ENCODE measurements at regions not wholly inside any gene's neighbourhood (a gene's known extent, or its start where the extent isn't known, plus 50 kb on each side); places are given as distances from the start of the nearest gene placed in this dataset.

GRCh38 chr7:17661982-17662585 is 278.2 kb downstream of the SNX13 start:
- DNase-seq (ENCODE audit: low spot score): no peak
- intact Hi-C loops (cut with DNase I): no loop called here

- intact Hi-C loops (cut with DNase I): no loop called here
- DNase-seq (ENCODE audit: low spot score): no peak
Observed at GRCh38 chr7:17663061-17663675, 277.1 kb downstream of the SNX13 start.

- DNase-seq (ENCODE audit: low spot score): peak; percentile 76
- intact Hi-C loops (cut with DNase I): no loop called here
Observed at GRCh38 chr7:17665029-17665428, 275.3 kb downstream of the SNX13 start.

GRCh38 chr7:17668122-17668521 is 272.2 kb downstream of the SNX13 start:
- intact Hi-C loops (cut with DNase I): no loop called here
- DNase-seq (ENCODE audit: low spot score): no peak

GRCh38 chr7:17669204-17669603 is 271.1 kb downstream of the SNX13 start:
- intact Hi-C loops (cut with DNase I): no loop called here
- DNase-seq (ENCODE audit: low spot score): no peak

- no peak for DNase-seq (ENCODE audit: low spot score)
- intact Hi-C loops (cut with DNase I): no loop called here
Observed at GRCh38 chr7:17671956-17672355, 268.3 kb downstream of the SNX13 start.

GRCh38 chr7:17672783-17673182 is 267.5 kb downstream of the SNX13 start:
- intact Hi-C loops (cut with DNase I): no loop called here
- no peak for DNase-seq (ENCODE audit: low spot score)

GRCh38 chr7:17674166-17674942 is 265.9 kb downstream of the SNX13 start:
- intact Hi-C loops (cut with DNase I): no loop called here
- no peak for DNase-seq (ENCODE audit: low spot score)

- intact Hi-C loops (cut with DNase I): no loop called here
- DNase-seq (ENCODE audit: low spot score): no peak
Observed at GRCh38 chr7:17674943-17675608, 265.2 kb downstream of the SNX13 start.

GRCh38 chr7:17677408-17677807 is 262.9 kb downstream of the SNX13 start:
- intact Hi-C loops (cut with DNase I): no loop called here
- DNase-seq (ENCODE audit: low spot score): no peak

- intact Hi-C loops (cut with DNase I): no loop called here
- no peak for DNase-seq (ENCODE audit: low spot score)
Observed at GRCh38 chr7:17678896-17679295, 261.4 kb downstream of the SNX13 start.

- no peak for DNase-seq (ENCODE audit: low spot score)
- intact Hi-C loops (cut with DNase I): no loop called here
Observed at GRCh38 chr7:17679458-17679857, 260.8 kb downstream of the SNX13 start.

GRCh38 chr7:17680026-17680425 is 260.3 kb downstream of the SNX13 start:
- intact Hi-C loops (cut with DNase I): loop anchor here in 1 of 2 donors (10.0 kb wide), 1 partner anchor 675 kb away; no protein-coding TSS in a partner anchor
- peak; percentile 87 for DNase-seq (ENCODE audit: low spot score)

GRCh38 chr7:17680943-17681351 is 259.3 kb downstream of the SNX13 start:
- no peak for DNase-seq (ENCODE audit: low spot score)

GRCh38 chr7:17681965-17682364 is 258.3 kb downstream of the SNX13 start:
- intact Hi-C loops (cut with DNase I): loop anchor here in 1 of 2 donors (10.0 kb wide), 1 partner anchor 673 kb away; no protein-coding TSS in a partner anchor
- DNase-seq (ENCODE audit: low spot score): no peak

More at GRCh38 chr7:17680943-17681351, 259.3 kb downstream of the SNX13 start:
- intact Hi-C loops (cut with DNase I): loop anchor here in 1 of 2 donors (10.0 kb wide), 1 partner anchor 674 kb away; no protein-coding TSS in a partner anchor

- DNase-seq (ENCODE audit: low spot score): no peak
- intact Hi-C loops (cut with DNase I): loop anchor here in 1 of 2 donors (10.0 kb wide), 1 partner anchor 672 kb away; no protein-coding TSS in a partner anchor
Observed at GRCh38 chr7:17682586-17682985, 257.7 kb downstream of the SNX13 start.

GRCh38 chr7:17685141-17685540 is 255.2 kb downstream of the SNX13 start:
- DNase-seq (ENCODE audit: low spot score): no peak
- intact Hi-C loops (cut with DNase I): loop anchor here in 1 of 2 donors (10.0 kb wide), 1 partner anchor 670 kb away; no protein-coding TSS in a partner anchor

- intact Hi-C loops (cut with DNase I): loop anchor here in 1 of 2 donors (10.0 kb wide), 1 partner anchor 667 kb away; no protein-coding TSS in a partner anchor
- DNase-seq (ENCODE audit: low spot score): no peak
Observed at GRCh38 chr7:17687361-17687760, 252.9 kb downstream of the SNX13 start.

GRCh38 chr7:17689361-17689902 is 250.9 kb downstream of the SNX13 start:
- intact Hi-C loops (cut with DNase I): loop anchor here in 1 of 2 donors (10.0 kb wide), 1 partner anchor 665 kb away; no protein-coding TSS in a partner anchor

More at GRCh38 chr7:17689361-17689902, 250.9 kb downstream of the SNX13 start:
- no peak for DNase-seq (ENCODE audit: low spot score)

All from posterior vena cava (tissue), 2 donors.